Spleen (tissue), 11 donors: ENCODE measurements at regions not wholly inside any gene's neighbourhood (a gene's known extent, or its start where the extent isn't known, plus 50 kb on each side); places are given as distances from the start of the nearest gene placed in this dataset.
"Not testable (repeated sequence)": the region's sequence is repeated elsewhere in the genome, so short reads cannot be mapped to it uniquely, and the experiment has no call there.

Source experiments
- DNase-seq: peaks from one replicate; pipeline ENCODE4 v3.0.0-alpha.2; 2020
- H3K27ac ChIP-seq, 8 donors: fragments of 200-600 bp; sonication (generic) in 7 of 8; 1 replicate in 4 of 8; 2 replicates in 4 of 8; pipeline versions ENCODE4 v1.5.0 to v1.8.0; 2016 to 2021; ENCODE audit warnings: inconsistent platforms in 4 of 8, mild to moderate bottlenecking in 4 of 8, moderate library complexity in 1 of 8
- H3K27me3 ChIP-seq, 7 donors: fragments of 200-600 bp; sonication (generic) in 6 of 7; replicated peaks in 1 of 7; 1 replicate in 4 of 7; 2 replicates in 3 of 7; pipeline versions ENCODE4 v1.5.0 to v1.8.0; 2016 to 2021; ENCODE audit warnings: inconsistent platforms in 3 of 7, mild to moderate bottlenecking in 1 of 7
- H3K36me3 ChIP-seq, 6 donors: fragments of 200-600 bp; sonication (generic) in 5 of 6; 1 replicate in 4 of 6; 2 replicates in 2 of 6; pipeline versions ENCODE4 v1.5.0 to v1.8.0; 2016 to 2021; ENCODE audit warnings: inconsistent platforms in 2 of 6
- H3K4me1 ChIP-seq, 6 donors: fragments of 200-600 bp; sonication (generic) in 5 of 6; 1 replicate in 3 of 6; 2 replicates in 3 of 6; pipeline versions ENCODE4 v1.5.0 to v1.8.0; 2016 to 2021; ENCODE audit warnings: inconsistent platforms in 3 of 6
- H3K4me3 ChIP-seq, 8 donors: fragments of 200-600 bp; sonication (generic) in 7 of 8; 1 replicate in 4 of 8; 2 replicates in 4 of 8; pipeline versions ENCODE4 v1.5.0 to v1.8.0; 2016 to 2021; ENCODE audit warnings: inconsistent platforms in 4 of 8, mild to moderate bottlenecking in 4 of 8, moderate library complexity in 2 of 8
- H3K9me3 ChIP-seq, 8 donors: fragments of 200-600 bp; sonication (generic) in 7 of 8; 1 replicate in 4 of 8; 2 replicates in 4 of 8; pipeline versions ENCODE4 v1.5.0 to v1.8.0; 2016 to 2021; ENCODE audit warnings: inconsistent platforms in 4 of 8
- POLR2A ChIP-seq, 3 donors: fragments of 450-650 bp; IDR thresholded peaks; one replicate each; pipeline ENCODE4 v1.5.1; 2017; ENCODE audit warnings: antibody characterized with exemption in 3 of 3, mild to moderate bottlenecking in 1 of 3
- POLR2AphosphoS5 ChIP-seq, 3 donors: sonication (generic); formaldehyde crosslinking; IDR thresholded peaks; one replicate each; pipeline ENCODE4 v1.5.1; 2017; ENCODE audit warnings: antibody characterized with exemption in 3 of 3
- WGBS, 5 donors: extraction: QIAGEN DNeasy Blood & Tissue Kit in 3 of 5; methylation state at CpG; one replicate each; pipeline versions ENCODE4 v1.1.5 to v1.1.7; 2013 to 2018; 5-methylcytosine and 5-hydroxymethylcytosine counted together
- intact Hi-C: fragments of 100-400 bp; cut with DNase I; formaldehyde crosslinking; loops from one replicate; pipeline ENCODE4 v1.15.0; 2023; ENCODE audit warnings: low total_unique reads
- TF ChIP-seq, protein P1 (sequence below), 11 experiments: fragments of 200-600 bp in 7 of 11; fragments of 450-650 bp in 4 of 11; sonication (generic) in 4 of 11; IDR thresholded peaks in 8 of 11; conservative IDR thresholded peaks in 3 of 11; 1 replicate in 7 of 11; 2 replicates in 4 of 11; pipeline versions ENCODE4 v1.4.0 to v1.8.0; 2016 to 2021; ENCODE audit warnings: antibody characterized with exemption in 11 of 11, inconsistent platforms in 4 of 11, mild to moderate bottlenecking in 1 of 11
- donor health status: healthy with polysubstance abuse.
- donor health status: DM: no; HTN: no; CAD: no; lungs with moderate emphysema.
- donor health status: DM: no; HTN: no; CAD: no.
- donor health status: Bipolar disorder and iron deficiency.
- donor health status: healthy.
- donor health status: DM: no; HTN: no; CAD: no.
- donor health status: DM: yes; HTN: yes; CAD: no.

DNA sequence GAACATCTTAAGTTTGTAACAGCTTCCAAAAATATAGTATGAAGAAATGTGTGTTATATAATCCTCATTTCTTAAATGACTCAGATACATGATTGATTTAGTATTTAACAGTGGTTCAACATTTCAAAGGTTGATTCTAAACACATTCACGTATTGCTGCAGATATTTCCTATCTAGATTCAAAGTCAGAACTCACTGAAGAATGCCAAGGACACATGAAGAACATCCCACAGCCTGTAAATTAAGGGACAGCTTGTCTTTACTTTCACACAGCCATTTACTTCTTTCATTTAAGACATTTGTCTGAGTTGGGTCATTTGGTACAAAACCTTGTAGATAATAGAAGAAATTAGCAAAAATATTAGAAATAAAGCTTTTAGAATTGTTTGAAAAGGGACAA is 66.9 kb upstream of the CPSF6 start:
- no peaks in the 10 kb centered on the region for H3K36me3 ChIP-seq
- intact Hi-C loops, result no loop called here
- no peaks in the 10 kb centered on the region for H3K27me3 ChIP-seq
- no peak overlapping the region for H3K27ac ChIP-seq
- WGBS, 5 donors, result 51 to 74% (median 64%) methylated on average over 1 of the region's 1 CpG
- TF ChIP-seq, protein P1, sequence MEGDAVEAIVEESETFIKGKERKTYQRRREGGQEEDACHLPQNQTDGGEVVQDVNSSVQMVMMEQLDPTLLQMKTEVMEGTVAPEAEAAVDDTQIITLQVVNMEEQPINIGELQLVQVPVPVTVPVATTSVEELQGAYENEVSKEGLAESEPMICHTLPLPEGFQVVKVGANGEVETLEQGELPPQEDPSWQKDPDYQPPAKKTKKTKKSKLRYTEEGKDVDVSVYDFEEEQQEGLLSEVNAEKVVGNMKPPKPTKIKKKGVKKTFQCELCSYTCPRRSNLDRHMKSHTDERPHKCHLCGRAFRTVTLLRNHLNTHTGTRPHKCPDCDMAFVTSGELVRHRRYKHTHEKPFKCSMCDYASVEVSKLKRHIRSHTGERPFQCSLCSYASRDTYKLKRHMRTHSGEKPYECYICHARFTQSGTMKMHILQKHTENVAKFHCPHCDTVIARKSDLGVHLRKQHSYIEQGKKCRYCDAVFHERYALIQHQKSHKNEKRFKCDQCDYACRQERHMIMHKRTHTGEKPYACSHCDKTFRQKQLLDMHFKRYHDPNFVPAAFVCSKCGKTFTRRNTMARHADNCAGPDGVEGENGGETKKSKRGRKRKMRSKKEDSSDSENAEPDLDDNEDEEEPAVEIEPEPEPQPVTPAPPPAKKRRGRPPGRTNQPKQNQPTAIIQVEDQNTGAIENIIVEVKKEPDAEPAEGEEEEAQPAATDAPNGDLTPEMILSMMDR (IDR thresholded peaks at IDR 0.05 in 8 of 11, conservative IDR thresholded peaks at IDR 0.05 in 3 of 11), result no peak
- TF ChIP-seq POLR2AphosphoS5 (IDR thresholded peaks at IDR 0.05) (no peak), POLR2A (IDR thresholded peaks at IDR 0.05) (no peak)
- peaks cover 0 to 6% (median 0%) of the 10 kb centered on the region in 8 donors for H3K9me3 ChIP-seq
- DNase-seq, result no peak
- H3K4me3 ChIP-seq, result no peak overlapping the region
- no peaks in the 10 kb centered on the region for H3K4me1 ChIP-seq

GRCh38 chr12:69173368-69173767 is 66.0 kb upstream of the CPSF6 start:
- no peak overlapping the region for H3K4me3 ChIP-seq
- H3K27me3 ChIP-seq, result no peaks in the 10 kb centered on the region
- no peaks in the 10 kb centered on the region for H3K36me3 ChIP-seq
- H3K4me1 ChIP-seq, result no peaks in the 10 kb centered on the region
- WGBS, 5 donors, result 71 to 87% (median 84%) methylated on average over 5 to 9 of the region's 9 CpGs
- TF ChIP-seq POLR2AphosphoS5 (IDR thresholded peaks at IDR 0.05) (no peak), POLR2A (IDR thresholded peaks at IDR 0.05) (no peak)
- TF ChIP-seq, protein P1 (IDR thresholded peaks at IDR 0.05 in 8 of 11, conservative IDR thresholded peaks at IDR 0.05 in 3 of 11), result no peak
- H3K9me3 ChIP-seq, result peaks cover 0 to 6% (median 0%) of the 10 kb centered on the region in 8 donors
- no peak overlapping the region for H3K27ac ChIP-seq
- intact Hi-C loops, result no loop called here
- DNase-seq, result no peak

- Histone ChIP-seq H3K4me3 (no peak overlapping the region), H3K4me1 (no peaks in the 10 kb centered on the region), H3K27ac (no peak overlapping the region), H3K36me3 (no peaks in the 10 kb centered on the region), H3K27me3 (no peaks in the 10 kb centered on the region), H3K9me3 (peaks cover 0 to 11% (median 0%) of the 10 kb centered on the region in 8 donors)
- TF ChIP-seq, protein P1 (IDR thresholded peaks at IDR 0.05 in 8 of 11, conservative IDR thresholded peaks at IDR 0.05 in 3 of 11), result no peak
- TF ChIP-seq POLR2A (IDR thresholded peaks at IDR 0.05), result no peak
- no peak for DNase-seq
- intact Hi-C loops, result no loop called here
Observed at GRCh38 chr12:69179786-69180185, 59.6 kb upstream of the CPSF6 start.

DNA sequence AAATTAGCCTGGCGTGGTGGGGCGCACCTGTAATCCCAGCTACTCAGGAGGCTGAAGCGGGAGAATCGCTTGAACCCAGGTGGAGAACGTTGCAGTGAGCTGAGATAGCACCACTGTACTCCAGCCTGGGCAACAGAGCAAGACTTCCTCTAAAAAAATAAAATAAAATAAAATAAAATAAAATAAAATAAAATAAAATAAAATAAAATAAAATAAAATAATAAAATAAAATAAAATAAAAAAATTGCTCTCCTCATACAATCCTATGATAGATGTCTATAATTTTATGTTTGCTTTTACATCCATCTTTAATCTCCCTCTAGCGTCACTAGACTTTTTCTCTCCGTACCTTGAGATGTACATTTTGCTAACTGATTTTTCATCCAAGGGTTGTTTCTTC is 51.8 kb upstream of the CPSF6 start:
- H3K4me1 ChIP-seq, H3K4me3 ChIP-seq, H3K27ac ChIP-seq, DNase-seq, H3K36me3 ChIP-seq, H3K27me3 ChIP-seq, intact Hi-C loops: not testable (repeated sequence)
- 51 to 74% (median 68%) methylated on average over 7 of the region's 7 CpGs for WGBS, 5 donors
- peaks cover 3 to 48% (median 44%) of the 10 kb centered on the region in 8 donors for H3K9me3 ChIP-seq

GRCh38 chr12:69189378-69189978 is 49.9 kb upstream of the CPSF6 start:
- Histone ChIP-seq H3K9me3 (peaks cover 3 to 51% (median 44%) of the 10 kb centered on the region in 8 donors), H3K36me3 (no peaks in the 10 kb centered on the region), H3K27me3 (no peaks in the 10 kb centered on the region), H3K4me1 (no peaks in the 10 kb centered on the region), H3K27ac (no peak overlapping the region), H3K4me3 (no peak overlapping the region)
- intact Hi-C loops, result no loop called here
- TF ChIP-seq, protein P1 (IDR thresholded peaks at IDR 0.05 in 8 of 11, conservative IDR thresholded peaks at IDR 0.05 in 3 of 11), result no peak
- TF ChIP-seq POLR2A (IDR thresholded peaks at IDR 0.05) (no peak), POLR2AphosphoS5 (IDR thresholded peaks at IDR 0.05) (no peak)
- 42 to 69% (median 53%) methylated on average over 4 of the region's 4 CpGs for WGBS, 5 donors
- DNase-seq, result no peak
